DOHH2 (cell line): ENCODE measurements at regions not wholly inside any gene's neighbourhood (a gene's known extent, or its start where the extent isn't known, plus 50 kb on each side); places are given as distances from the start of the nearest gene placed in this dataset.
"Not testable (repeated sequence)": the region's sequence is repeated elsewhere in the genome, so short reads cannot be mapped to it uniquely, and the experiment has no call there.

Experiments
- H3F3A ChIP-seq: fragments of 200-600 bp; sonication (generic), shearing (Covaris generic); 2 replicates; pipeline ENCODE4 v1.6.0; 2016; ENCODE audit warnings: antibody characterized with exemption, mild to moderate bottlenecking; ENCODE audit not compliant: control insufficient read depth, insufficient read depth
- H3K27ac ChIP-seq: fragments of 200-600 bp; sonication (generic); 2 replicates; pipeline ENCODE4 v1.5.1; 2014; ENCODE audit warnings: low read depth, mild to moderate bottlenecking, low read length, moderate library complexity
- H3K27me3 ChIP-seq: fragments of 200-600 bp; sonication (generic); 2 replicates; pipeline ENCODE4 v1.6.1; 2014; ENCODE audit warnings: mild to moderate bottlenecking, low read length, mixed read lengths; ENCODE audit not compliant: control insufficient read depth
- H3K36me3 ChIP-seq: fragments of 200-600 bp; sonication (generic); 2 replicates; pipeline ENCODE4 v1.6.1; 2014; ENCODE audit warnings: mild to moderate bottlenecking, low read length, moderate library complexity, mixed read lengths; ENCODE audit not compliant: control insufficient read depth
- H3K4me1 ChIP-seq: fragments of 200-600 bp; sonication (generic); 2 replicates; pipeline ENCODE4 v1.6.1; 2014; ENCODE audit warnings: mild to moderate bottlenecking, low read length, mixed read lengths; ENCODE audit not compliant: control insufficient read depth
- H3K4me2 ChIP-seq: fragments of 200-600 bp; sonication (generic); 2 replicates; pipeline ENCODE4 v1.6.0; 2014; ENCODE audit warnings: mild to moderate bottlenecking, low read length, moderate library complexity
- H3K4me3 ChIP-seq: fragments of 200-600 bp; sonication (generic); 2 replicates; pipeline ENCODE4 v1.5.1; 2014; ENCODE audit warnings: mild to moderate bottlenecking, low read length, mixed read lengths
- H3K79me2 ChIP-seq: fragments of 200-600 bp; sonication (generic); 2 replicates; pipeline ENCODE4 v1.6.1; 2014; ENCODE audit warnings: mild to moderate bottlenecking, low read length, mixed read lengths; ENCODE audit not compliant: control insufficient read depth
- H3K9me2 ChIP-seq: fragments of 200-600 bp; sonication (generic); replicated peaks from 2 replicates; pipeline ENCODE4 v1.6.1; 2014; ENCODE audit warnings: mild to moderate bottlenecking, low read length, mixed read lengths; ENCODE audit not compliant: control insufficient read depth
- H3K9me3 ChIP-seq: fragments of 200-600 bp; sonication (generic); 2 replicates; pipeline ENCODE4 v1.6.1; 2014; ENCODE audit warnings: antibody characterized with exemption, low read length, mixed read lengths; ENCODE audit not compliant: control insufficient read depth, insufficient read depth
- H4K20me1 ChIP-seq: fragments of 200-600 bp; sonication (generic); 2 replicates; pipeline ENCODE4 v1.6.0; 2014; ENCODE audit warnings: low read depth, mild to moderate bottlenecking, antibody characterized with exemption, low read length, moderate library complexity; ENCODE audit not compliant: control insufficient read depth, insufficient read depth
- CTCF ChIP-seq: fragments of 200-600 bp; sonication (generic); IDR thresholded peaks from one replicate; pipeline ENCODE4 v1.5.1; 2014; ENCODE audit warnings: antibody characterized with exemption, mild to moderate bottlenecking, low read depth, low read length; ENCODE audit not compliant: poor library complexity, severe bottlenecking
- EZH2phosphoT487 ChIP-seq: fragments of 200-600 bp; sonication (generic); IDR thresholded peaks from 2 replicates; pipeline ENCODE4 v1.6.1; 2017; ENCODE audit warnings: borderline replicate concordance, mild to moderate bottlenecking, antibody characterized with exemption, low read length, moderate library complexity, mixed read lengths

GRCh38 chrX:127177966-127178365 is 358.4 kb downstream of the PRR32 start:
- no peaks in the 10 kb centered on the region for H3K9me3 ChIP-seq
- no peak for TF ChIP-seq EZH2phosphoT487
- TF ChIP-seq CTCF, result no peak
- no peaks in the 10 kb centered on the region for H3K79me2 ChIP-seq

GRCh38 chrX:127187095-127187494 is 367.6 kb downstream of the PRR32 start:
- Histone ChIP-seq H3K27ac (no peak overlapping the region), H3K9me3 (no peaks in the 10 kb centered on the region), H3K9me2 (no peaks in the 10 kb centered on the region), H4K20me1 (no peaks in the 10 kb centered on the region), H3K36me3 (no peaks in the 10 kb centered on the region), H3K4me1 (no peaks in the 10 kb centered on the region), H3K4me3 (no peak overlapping the region), H3F3A (no peaks in the 10 kb centered on the region), H3K27me3 (no peaks in the 10 kb centered on the region), H3K4me2 (no peak overlapping the region), H3K79me2 (no peaks in the 10 kb centered on the region)
- TF ChIP-seq CTCF, result no peak

More at GRCh38 chrX:127177966-127178365, 358.4 kb downstream of the PRR32 start:
- Histone ChIP-seq H3K27me3 (no peaks in the 10 kb centered on the region), H3K27ac (no peak overlapping the region), H3K4me2 (no peak overlapping the region), H3K4me1 (no peaks in the 10 kb centered on the region), H3K9me2 (no peaks in the 10 kb centered on the region), H3K36me3 (no peaks in the 10 kb centered on the region), H4K20me1 (no peaks in the 10 kb centered on the region), H3F3A (no peaks in the 10 kb centered on the region), H3K4me3 (no peak overlapping the region)

DNA sequence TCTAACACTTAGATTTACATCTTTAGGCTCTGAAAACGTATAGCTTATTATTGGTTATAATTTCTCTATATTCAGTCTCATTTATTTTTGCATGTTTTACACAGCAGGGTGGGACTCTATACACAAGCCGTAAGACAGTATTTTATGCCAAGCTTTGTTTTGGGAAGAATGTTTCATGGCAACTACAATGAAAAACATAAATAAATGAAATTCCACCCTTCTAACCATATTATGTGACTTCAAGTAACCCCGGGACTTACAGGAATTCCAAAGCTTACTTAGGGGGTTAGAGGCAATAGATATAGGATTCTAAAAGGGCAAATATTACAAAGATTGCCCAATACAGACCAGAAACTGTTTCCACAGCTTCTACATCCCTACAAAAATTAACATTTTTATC is 370.9 kb downstream of the PRR32 start:
- no peaks in the 10 kb centered on the region for H3K36me3 ChIP-seq
- H3K79me2 ChIP-seq, result no peaks in the 10 kb centered on the region
- H4K20me1 ChIP-seq, result no peaks in the 10 kb centered on the region
- H3K9me3 ChIP-seq, result no peaks in the 10 kb centered on the region
- H3K4me3 ChIP-seq, result no peak overlapping the region
- H3F3A ChIP-seq, result no peaks in the 10 kb centered on the region
- no peak overlapping the region for H3K4me2 ChIP-seq
- no peaks in the 10 kb centered on the region for H3K4me1 ChIP-seq
- H3K27me3 ChIP-seq, result no peaks in the 10 kb centered on the region
- no peak overlapping the region for H3K27ac ChIP-seq
- no peaks in the 10 kb centered on the region for H3K9me2 ChIP-seq
- TF ChIP-seq CTCF, result no peak

DNA sequence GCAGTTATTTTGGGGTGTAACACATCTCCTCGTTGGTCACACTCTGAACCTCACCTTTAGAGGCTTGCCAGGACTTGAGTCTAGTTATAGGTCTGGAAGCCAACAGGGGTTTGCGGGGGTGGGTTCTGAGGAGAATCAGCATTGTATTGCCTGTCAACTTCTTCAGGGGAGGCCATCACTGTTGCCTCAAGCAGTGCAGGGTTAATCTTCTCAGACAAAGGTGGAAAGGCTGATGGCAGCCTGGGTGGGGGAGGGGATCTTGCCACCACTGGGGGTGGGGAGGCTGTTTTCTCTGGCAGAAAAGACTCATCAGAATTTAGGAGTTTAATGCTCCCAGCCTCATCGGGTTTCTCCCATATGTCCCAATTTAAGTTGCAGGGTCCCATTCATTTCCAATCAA is 387.8 kb downstream of the PRR32 start:
- H3K79me2 ChIP-seq, result no peaks in the 10 kb centered on the region

GRCh38 chrX:127221821-127222220 is 402.3 kb downstream of the PRR32 start:
- not testable (repeated sequence) for H3K36me3 ChIP-seq, H3F3A ChIP-seq, H3K79me2 ChIP-seq, H4K20me1 ChIP-seq, H3K4me2 ChIP-seq, H3K9me2 ChIP-seq, H3K4me3 ChIP-seq, H3K4me1 ChIP-seq, H3K27me3 ChIP-seq, H3K9me3 ChIP-seq, H3K27ac ChIP-seq

More for the DNA sequence above, 387.8 kb downstream of the PRR32 start:
- Histone ChIP-seq H3K9me3 (no peaks in the 10 kb centered on the region), H4K20me1 (no peaks in the 10 kb centered on the region), H3K4me2 (no peak overlapping the region), H3K36me3 (no peaks in the 10 kb centered on the region), H3K27me3 (no peaks in the 10 kb centered on the region), H3K9me2 (no peaks in the 10 kb centered on the region), H3F3A (no peaks in the 10 kb centered on the region), H3K4me1 (no peaks in the 10 kb centered on the region), H3K4me3 (no peak overlapping the region), H3K27ac (no peak overlapping the region)
- TF ChIP-seq CTCF (no peak), EZH2phosphoT487 (no peak)
